ENCODE measurements at regions not wholly inside any gene's neighbourhood (a gene's known extent, or its start where the extent isn't known, plus 50 kb on each side); places are given as distances from the start of the nearest gene placed in this dataset.

- H3K4me3 ChIP-seq (ENCODE audit: low read length), result no peak overlapping the region
- no peak for DNase-seq
- H3K27ac ChIP-seq (ENCODE audit: low read length), result no peak overlapping the region
- no peaks in the 10 kb centered on the region for H3K27me3 ChIP-seq (ENCODE audit: control insufficient read depth, insufficient read depth, low read length)
- no peaks in the 10 kb centered on the region for H3K4me1 ChIP-seq (ENCODE audit: control insufficient read depth, insufficient read depth, low read length)
- no peaks in the 10 kb centered on the region for H3K36me3 ChIP-seq (ENCODE audit: control insufficient read depth, insufficient read depth, low read length)
- H3K9me3 ChIP-seq (ENCODE audit: control insufficient read depth, low read depth, low read length), result no peaks in the 10 kb centered on the region
These were observed 461.3 kb upstream of the NAALADL2 start for GRCh38 chr3:174397848-174398247.

GRCh38 chr3:174398761-174399160 is 460.4 kb upstream of the NAALADL2 start:
- Histone ChIP-seq H3K36me3 (ENCODE audit: control insufficient read depth, insufficient read depth, low read length) (no peaks in the 10 kb centered on the region), H3K9me3 (ENCODE audit: control insufficient read depth, low read depth, low read length) (no peaks in the 10 kb centered on the region), H3K4me3 (ENCODE audit: low read length) (no peak overlapping the region), H3K4me1 (ENCODE audit: control insufficient read depth, insufficient read depth, low read length) (no peaks in the 10 kb centered on the region), H3K27ac (ENCODE audit: low read length) (no peak overlapping the region), H3K27me3 (ENCODE audit: control insufficient read depth, insufficient read depth, low read length) (no peaks in the 10 kb centered on the region)
- 100% methylated on average over 1 of the region's 1 CpG for WGBS (ENCODE audit: insufficient coverage, low lambda C conversion rate)
- no peak for DNase-seq

DNA sequence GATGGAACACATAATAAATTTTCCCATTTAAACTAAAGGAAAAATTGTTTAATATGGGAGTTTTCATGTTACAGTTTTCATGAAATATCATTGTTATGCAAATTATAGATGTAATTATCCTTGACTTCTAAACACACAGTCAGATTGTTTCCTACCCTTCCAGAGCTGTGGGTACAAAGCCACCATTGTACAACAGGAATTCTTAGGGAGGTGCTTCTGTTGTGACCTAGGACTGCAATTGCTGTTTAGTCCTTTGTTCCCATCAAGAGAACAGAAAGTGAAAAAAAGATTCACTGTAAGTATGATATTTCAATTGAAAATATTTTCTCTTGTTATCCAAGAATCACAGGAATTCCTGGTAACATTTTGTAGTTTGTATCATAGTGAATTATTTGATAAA is 455.3 kb upstream of the NAALADL2 start:
- H3K36me3 ChIP-seq (ENCODE audit: control insufficient read depth, insufficient read depth, low read length), result no peaks in the 10 kb centered on the region
- no peaks in the 10 kb centered on the region for H3K27me3 ChIP-seq (ENCODE audit: control insufficient read depth, insufficient read depth, low read length)
- H3K9me3 ChIP-seq (ENCODE audit: control insufficient read depth, low read depth, low read length), result no peaks in the 10 kb centered on the region
- no peak overlapping the region for H3K4me3 ChIP-seq (ENCODE audit: low read length)
- H3K27ac ChIP-seq (ENCODE audit: low read length), result no peak overlapping the region
- DNase-seq, result no peak
- H3K4me1 ChIP-seq (ENCODE audit: control insufficient read depth, insufficient read depth, low read length), result no peaks in the 10 kb centered on the region

DNA sequence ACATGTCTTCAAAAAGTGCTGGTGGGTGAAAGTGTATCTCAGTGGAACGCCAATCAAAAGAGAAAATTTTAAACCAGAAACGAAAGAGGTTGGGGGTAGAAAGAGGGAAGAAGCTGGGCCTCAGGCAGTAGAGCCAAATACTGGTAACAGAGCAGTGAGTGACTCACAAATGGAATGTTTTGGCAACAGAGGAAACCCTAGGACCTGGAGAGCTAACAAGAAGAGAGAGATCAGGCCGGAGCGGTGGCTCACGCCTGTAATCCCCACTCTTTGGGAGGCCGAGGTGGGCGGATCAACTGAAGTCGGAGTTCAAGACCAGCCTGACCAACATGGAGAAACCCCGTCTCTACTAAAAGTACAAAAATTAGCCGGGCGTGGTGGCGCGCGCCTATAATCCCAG is 450.8 kb upstream of the NAALADL2 start:
- Histone ChIP-seq H3K9me3 (ENCODE audit: control insufficient read depth, low read depth, low read length) (no peaks in the 10 kb centered on the region), H3K27ac (ENCODE audit: low read length) (no peak overlapping the region), H3K4me1 (ENCODE audit: control insufficient read depth, insufficient read depth, low read length) (no peaks in the 10 kb centered on the region), H3K4me3 (ENCODE audit: low read length) (no peak overlapping the region), H3K27me3 (ENCODE audit: control insufficient read depth, insufficient read depth, low read length) (no peaks in the 10 kb centered on the region), H3K36me3 (ENCODE audit: control insufficient read depth, insufficient read depth, low read length) (no peaks in the 10 kb centered on the region)
- 100% methylated on average over 2 of the region's 14 CpGs for WGBS (ENCODE audit: insufficient coverage, low lambda C conversion rate)
- no peak for DNase-seq

DNA sequence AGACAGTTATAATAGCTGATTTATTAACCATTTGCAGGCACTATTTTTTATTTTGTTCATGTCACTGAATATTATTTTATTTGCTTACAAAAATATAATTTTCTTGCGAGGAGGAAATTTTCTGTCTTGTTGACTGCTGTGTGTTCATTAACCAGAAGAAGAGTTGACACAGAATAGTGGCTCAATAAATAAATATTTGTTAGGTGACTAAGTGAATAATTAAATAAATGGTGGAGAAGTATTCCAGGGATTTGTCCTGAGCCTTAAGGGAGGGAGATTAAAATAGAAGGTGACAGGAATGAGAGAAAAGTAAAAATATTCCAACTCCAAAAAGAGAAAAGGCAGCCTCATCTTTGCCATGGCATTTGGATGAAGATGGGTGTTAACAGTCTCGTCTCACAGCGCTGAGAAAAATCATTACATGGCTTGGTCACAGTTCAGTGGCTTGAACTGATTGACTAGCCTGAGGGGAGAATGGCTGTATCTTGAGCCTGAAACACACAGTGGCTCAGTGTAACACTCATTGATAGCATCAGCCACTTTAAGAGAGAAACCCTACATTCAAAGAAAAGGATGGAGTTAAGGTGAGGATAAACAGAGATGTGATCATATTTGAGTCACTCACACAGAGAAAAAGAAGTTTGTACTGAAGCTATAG is 449.9 kb upstream of the NAALADL2 start:
- WGBS (ENCODE audit: insufficient coverage, low lambda C conversion rate), result no CpG with 5 or more reads among the region's 3 CpGs
- Histone ChIP-seq H3K27me3 (ENCODE audit: control insufficient read depth, insufficient read depth, low read length) (no peaks in the 10 kb centered on the region), H3K27ac (ENCODE audit: low read length) (no peak overlapping the region), H3K36me3 (ENCODE audit: control insufficient read depth, insufficient read depth, low read length) (no peaks in the 10 kb centered on the region), H3K9me3 (ENCODE audit: control insufficient read depth, low read depth, low read length) (no peaks in the 10 kb centered on the region), H3K4me3 (ENCODE audit: low read length) (no peak overlapping the region), H3K4me1 (ENCODE audit: control insufficient read depth, insufficient read depth, low read length) (no peaks in the 10 kb centered on the region)
- DNase-seq, result no peak

DNA sequence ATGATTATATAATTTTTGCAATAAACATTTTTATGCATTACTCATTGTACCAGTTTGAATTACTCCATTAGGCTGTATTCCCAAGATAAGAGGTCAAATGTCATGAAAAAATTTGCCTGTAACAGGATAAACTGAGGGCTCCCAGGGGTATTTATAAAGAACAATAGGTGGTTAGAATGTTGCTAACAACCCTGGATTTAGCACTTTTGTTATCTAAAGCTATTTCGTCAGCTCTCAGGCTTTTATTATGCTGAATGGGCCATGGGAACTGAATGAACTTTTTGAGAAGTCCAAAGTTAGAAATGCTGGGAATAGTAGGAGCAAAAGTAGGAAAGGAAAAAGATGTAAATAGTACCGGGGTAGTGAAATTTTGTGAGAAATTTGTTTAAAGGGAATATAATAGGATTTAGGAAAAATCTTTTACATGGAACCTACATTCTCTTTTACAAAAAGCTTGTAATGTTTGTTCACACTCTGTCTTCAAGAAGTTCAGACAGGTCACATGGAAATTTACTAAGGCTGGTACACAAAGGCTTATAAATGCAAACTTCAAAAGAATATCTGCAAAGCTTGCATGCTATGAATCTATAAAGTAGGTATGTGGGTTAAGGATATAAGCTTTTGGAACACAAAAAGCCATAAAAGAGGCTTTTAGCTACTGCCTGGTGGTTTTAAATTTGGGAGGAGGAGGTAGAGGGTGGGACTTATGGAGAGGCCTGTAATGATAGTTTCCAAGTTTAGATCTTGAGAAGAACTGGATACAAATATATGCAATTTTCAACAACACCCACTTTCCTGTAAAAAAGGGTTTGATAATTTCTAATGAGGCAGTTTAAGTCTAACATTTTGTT is 445.8 kb upstream of the NAALADL2 start:
- Histone ChIP-seq H3K36me3 (ENCODE audit: control insufficient read depth, insufficient read depth, low read length) (no peaks in the 10 kb centered on the region), H3K9me3 (ENCODE audit: control insufficient read depth, low read depth, low read length) (no peaks in the 10 kb centered on the region), H3K4me1 (ENCODE audit: control insufficient read depth, insufficient read depth, low read length) (no peaks in the 10 kb centered on the region), H3K27me3 (ENCODE audit: control insufficient read depth, insufficient read depth, low read length) (no peaks in the 10 kb centered on the region), H3K27ac (ENCODE audit: low read length) (no peak overlapping the region), H3K4me3 (ENCODE audit: low read length) (no peak overlapping the region)
- 42% methylated on average over 2 of the region's 2 CpGs for WGBS (ENCODE audit: insufficient coverage, low lambda C conversion rate)
- no peak for DNase-seq

DNA sequence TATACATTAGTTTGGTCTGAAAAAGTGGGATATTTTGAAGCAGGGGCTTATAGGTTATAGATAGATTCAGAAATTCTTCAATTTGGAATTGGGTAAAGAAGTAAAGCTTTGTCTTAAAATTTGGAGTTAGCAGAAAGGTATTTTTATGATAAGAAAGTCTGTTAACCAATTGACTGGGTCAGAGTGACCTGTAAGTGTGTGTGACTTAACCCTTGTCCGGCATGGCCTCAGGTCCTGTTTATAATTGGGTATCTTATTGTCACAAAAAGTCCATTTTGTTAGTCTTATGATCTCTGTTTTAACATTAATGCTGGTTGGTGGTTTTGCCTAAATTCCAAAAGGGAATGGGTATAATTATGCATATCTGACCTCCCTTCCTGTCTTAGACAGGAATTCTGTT is 444.2 kb upstream of the NAALADL2 start:
- Histone ChIP-seq H3K4me3 (ENCODE audit: low read length) (no peak overlapping the region), H3K4me1 (ENCODE audit: control insufficient read depth, insufficient read depth, low read length) (no peaks in the 10 kb centered on the region), H3K27me3 (ENCODE audit: control insufficient read depth, insufficient read depth, low read length) (no peaks in the 10 kb centered on the region), H3K36me3 (ENCODE audit: control insufficient read depth, insufficient read depth, low read length) (no peaks in the 10 kb centered on the region), H3K9me3 (ENCODE audit: control insufficient read depth, low read depth, low read length) (no peaks in the 10 kb centered on the region), H3K27ac (ENCODE audit: low read length) (no peak overlapping the region)
- no CpG with 5 or more reads among the region's 1 CpG for WGBS (ENCODE audit: insufficient coverage, low lambda C conversion rate)
- DNase-seq, result no peak

DNA sequence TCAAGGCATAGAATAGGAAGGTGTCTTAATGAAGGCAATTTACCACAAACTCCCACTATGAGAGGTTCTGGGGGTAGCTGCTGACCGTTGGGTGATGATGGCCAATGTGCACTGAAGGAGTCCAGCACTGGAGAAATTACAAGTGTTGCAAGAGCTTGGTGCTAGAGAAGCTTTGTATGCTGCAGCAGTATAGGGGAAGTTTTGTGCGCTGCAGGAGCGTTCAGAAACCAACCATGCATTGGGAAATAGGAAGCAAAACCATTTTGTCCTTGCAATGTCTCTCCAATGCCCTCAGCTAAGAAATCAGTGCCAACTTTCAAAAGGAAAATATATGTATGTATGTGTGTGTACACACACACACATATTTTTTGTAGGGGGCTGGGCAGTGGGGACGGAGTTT is 441.6 kb upstream of the NAALADL2 start:
- WGBS (ENCODE audit: insufficient coverage, low lambda C conversion rate), result no CpG with 5 or more reads among the region's 4 CpGs
- Histone ChIP-seq H3K9me3 (ENCODE audit: control insufficient read depth, low read depth, low read length) (no peaks in the 10 kb centered on the region), H3K36me3 (ENCODE audit: control insufficient read depth, insufficient read depth, low read length) (no peaks in the 10 kb centered on the region), H3K4me1 (ENCODE audit: control insufficient read depth, insufficient read depth, low read length) (no peaks in the 10 kb centered on the region), H3K4me3 (ENCODE audit: low read length) (no peak overlapping the region), H3K27me3 (ENCODE audit: control insufficient read depth, insufficient read depth, low read length) (no peaks in the 10 kb centered on the region), H3K27ac (ENCODE audit: low read length) (no peak overlapping the region)
- no peak for DNase-seq

DNA sequence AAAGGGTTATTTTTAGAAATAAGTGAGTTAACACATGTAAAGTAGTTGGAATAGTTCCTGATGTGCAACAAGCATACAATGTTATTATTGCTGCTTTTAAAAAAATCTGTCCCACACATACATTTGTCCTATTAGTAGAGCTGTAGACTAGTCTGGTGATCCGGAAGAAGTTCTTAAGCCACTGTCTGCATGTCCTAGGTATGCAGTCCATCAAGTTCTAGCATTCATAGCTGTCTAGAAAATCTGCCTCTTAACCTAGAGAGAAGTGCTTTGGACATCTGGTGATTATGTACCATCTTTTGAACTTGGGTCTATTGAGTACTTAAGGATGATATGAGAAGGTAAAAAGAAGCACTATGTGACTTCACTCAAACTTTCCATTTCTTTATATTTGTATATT is 439.9 kb upstream of the NAALADL2 start:
- WGBS (ENCODE audit: insufficient coverage, low lambda C conversion rate), result no CpG with 5 or more reads among the region's 1 CpG
- Histone ChIP-seq H3K27me3 (ENCODE audit: control insufficient read depth, insufficient read depth, low read length) (no peaks in the 10 kb centered on the region), H3K4me1 (ENCODE audit: control insufficient read depth, insufficient read depth, low read length) (no peaks in the 10 kb centered on the region), H3K27ac (ENCODE audit: low read length) (no peak overlapping the region), H3K4me3 (ENCODE audit: low read length) (no peak overlapping the region), H3K36me3 (ENCODE audit: control insufficient read depth, insufficient read depth, low read length) (no peaks in the 10 kb centered on the region), H3K9me3 (ENCODE audit: control insufficient read depth, low read depth, low read length) (no peaks in the 10 kb centered on the region)
- DNase-seq, result no peak

GRCh38 chr3:174423936-174424335 is 435.2 kb upstream of the NAALADL2 start:
- no peaks in the 10 kb centered on the region for H3K36me3 ChIP-seq (ENCODE audit: control insufficient read depth, insufficient read depth, low read length)
- no peak for DNase-seq
- H3K4me3 ChIP-seq (ENCODE audit: low read length), result no peak overlapping the region
- H3K27ac ChIP-seq (ENCODE audit: low read length), result no peak overlapping the region
- WGBS (ENCODE audit: insufficient coverage, low lambda C conversion rate), result no CpG with 5 or more reads among the region's 2 CpGs
- no peaks in the 10 kb centered on the region for H3K4me1 ChIP-seq (ENCODE audit: control insufficient read depth, insufficient read depth, low read length)
- no peaks in the 10 kb centered on the region for H3K9me3 ChIP-seq (ENCODE audit: control insufficient read depth, low read depth, low read length)
- no peaks in the 10 kb centered on the region for H3K27me3 ChIP-seq (ENCODE audit: control insufficient read depth, insufficient read depth, low read length)

- no CpG with 5 or more reads among the region's 1 CpG for WGBS (ENCODE audit: insufficient coverage, low lambda C conversion rate)
- H3K36me3 ChIP-seq (ENCODE audit: control insufficient read depth, insufficient read depth, low read length), result no peaks in the 10 kb centered on the region
- no peak overlapping the region for H3K4me3 ChIP-seq (ENCODE audit: low read length)
- DNase-seq, result no peak
- no peaks in the 10 kb centered on the region for H3K9me3 ChIP-seq (ENCODE audit: control insufficient read depth, low read depth, low read length)
- no peaks in the 10 kb centered on the region for H3K27me3 ChIP-seq (ENCODE audit: control insufficient read depth, insufficient read depth, low read length)
- H3K27ac ChIP-seq (ENCODE audit: low read length), result no peak overlapping the region
- no peaks in the 10 kb centered on the region for H3K4me1 ChIP-seq (ENCODE audit: control insufficient read depth, insufficient read depth, low read length)
These were observed 434.5 kb upstream of the NAALADL2 start for GRCh38 chr3:174424656-174425055.
